ENCODE measurements at regions not wholly inside any gene's neighbourhood (a gene's known extent, or its start where the extent isn't known, plus 50 kb on each side); places are given as distances from the start of the nearest gene placed in this dataset.
A peak's percentile ranks its signal among the peaks of the same experiment; 100 is the strongest.

DNA sequence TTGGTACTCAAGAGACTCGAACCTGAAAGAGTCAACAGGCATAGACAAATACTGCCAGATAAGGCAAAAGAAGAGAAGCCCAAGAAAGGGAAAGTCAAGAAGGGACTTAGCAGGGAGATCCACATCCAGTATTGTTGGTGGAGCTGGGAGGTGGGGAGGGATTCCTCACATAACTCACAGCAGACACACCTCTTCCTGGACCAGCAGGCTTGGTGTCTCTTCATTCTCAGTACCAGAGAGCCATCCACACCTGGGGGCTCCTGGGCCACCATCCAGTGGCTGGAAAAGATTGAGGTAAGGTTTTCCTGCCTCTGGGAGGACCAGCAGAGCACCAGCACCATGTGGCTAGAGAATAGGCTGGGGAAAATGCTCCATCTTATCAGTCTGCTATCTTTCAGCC is 161.6 kb upstream of the SESN3 start:
- H3K4me2 ChIP-seq: no peak overlapping the region
- no peaks in the 10 kb centered on the region for H3K36me3 ChIP-seq (replicated peaks; ENCODE audit: insufficient read depth, low read depth)
- no peaks in the 10 kb centered on the region for H3K27me3 ChIP-seq
- H3K27ac ChIP-seq: no peak overlapping the region
- no peak overlapping the region for H2AFZ ChIP-seq
- TF ChIP-seq EZH2phosphoT487 (IDR thresholded peaks at IDR 0.05; ENCODE audit: low read depth, severe bottlenecking, unreplicated experiment): no peak
- TF ChIP-seq EZH2 (IDR thresholded peaks at IDR 0.05; ENCODE audit: borderline replicate concordance): no peak
- no peak for TF ChIP-seq CTCF (IDR thresholded peaks at IDR 0.05; ENCODE audit: poor library complexity)
- no peak overlapping the region for H3K4me3 ChIP-seq
- H3K9me2 ChIP-seq (replicated peaks; ENCODE audit: insufficient read depth): no peaks in the 10 kb centered on the region
- no peaks in the 10 kb centered on the region for H3K9me3 ChIP-seq (ENCODE audit: low read depth)
- DNase-seq (ENCODE audit: low spot score): no peak
- no peaks in the 10 kb centered on the region for H3K79me2 ChIP-seq
- 76% methylated on average over 1 of the region's 1 CpG for WGBS (ENCODE audit: low lambda C conversion rate, missing lambda C conversion rate)
- H4K20me1 ChIP-seq (ENCODE audit: insufficient read depth, poor library complexity, severe bottlenecking): no peaks in the 10 kb centered on the region
- H3K4me1 ChIP-seq (ENCODE audit: insufficient read depth): peaks cover 3% of the 10 kb centered on the region

DNA sequence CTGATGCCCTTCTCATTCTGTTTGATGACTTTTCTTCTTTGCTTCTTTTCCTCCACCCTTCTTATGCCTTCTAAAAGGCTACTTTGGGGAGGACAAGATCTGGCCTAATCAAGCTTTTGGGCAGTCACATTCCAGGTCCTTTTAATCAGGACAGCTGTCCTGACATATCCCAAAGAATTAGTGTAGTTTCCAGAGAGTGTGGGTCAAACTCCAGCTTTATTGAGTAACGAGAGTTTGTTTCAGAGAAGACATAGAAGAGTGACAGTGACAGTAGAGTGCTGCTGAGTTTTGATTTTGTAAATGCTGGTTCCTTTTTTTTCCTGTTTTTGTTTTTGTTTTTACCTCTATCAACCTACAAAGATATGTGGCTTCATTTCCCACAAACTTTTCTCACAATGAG is 158.4 kb upstream of the SESN3 start:
- WGBS (ENCODE audit: low lambda C conversion rate, missing lambda C conversion rate): 74% methylated on average over 1 of the region's 1 CpG
- H3K9me2 ChIP-seq (replicated peaks; ENCODE audit: insufficient read depth): no peaks in the 10 kb centered on the region

DNA sequence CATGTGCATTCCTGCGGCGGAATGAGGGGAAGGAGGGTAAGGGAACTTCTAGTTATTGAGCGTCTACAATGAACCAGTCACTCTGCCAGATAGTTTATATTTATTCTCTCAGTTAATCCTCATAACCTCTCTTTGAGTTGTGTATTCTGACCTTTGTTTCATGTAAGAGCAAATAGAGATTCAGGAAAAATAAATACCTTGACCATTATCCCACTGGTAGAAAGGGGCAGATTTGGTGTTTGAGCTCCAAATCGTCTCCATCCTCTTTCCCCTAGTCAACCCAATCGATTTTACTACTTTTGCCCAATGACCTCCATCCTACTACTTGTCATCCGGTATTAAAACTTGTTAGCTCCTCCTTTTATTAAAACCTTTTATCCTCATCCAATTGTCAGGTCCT is 157.1 kb upstream of the SESN3 start:
- H3K9me3 ChIP-seq (ENCODE audit: low read depth): no peaks in the 10 kb centered on the region
- H3K4me1 ChIP-seq (ENCODE audit: insufficient read depth): peaks cover 3% of the 10 kb centered on the region
- H2AFZ ChIP-seq: no peak overlapping the region
- H4K20me1 ChIP-seq (ENCODE audit: insufficient read depth, poor library complexity, severe bottlenecking): no peaks in the 10 kb centered on the region
- peak overlapping the region; percentile 24 for H3K27ac ChIP-seq
- TF ChIP-seq CTCF (IDR thresholded peaks at IDR 0.05; ENCODE audit: poor library complexity): no peak
- no peak for TF ChIP-seq EZH2 (IDR thresholded peaks at IDR 0.05; ENCODE audit: borderline replicate concordance)
- TF ChIP-seq EZH2phosphoT487 (IDR thresholded peaks at IDR 0.05; ENCODE audit: low read depth, severe bottlenecking, unreplicated experiment): no peak
- no peak overlapping the region for H3K4me2 ChIP-seq
- H3K79me2 ChIP-seq: no peaks in the 10 kb centered on the region
- 88% methylated on average over 6 of the region's 6 CpGs for WGBS (ENCODE audit: low lambda C conversion rate, missing lambda C conversion rate)
- no peaks in the 10 kb centered on the region for H3K27me3 ChIP-seq
- no peak for DNase-seq (ENCODE audit: low spot score)
- no peaks in the 10 kb centered on the region for H3K9me2 ChIP-seq (replicated peaks; ENCODE audit: insufficient read depth)
- H3K4me3 ChIP-seq: no peak overlapping the region
- H3K36me3 ChIP-seq (replicated peaks; ENCODE audit: insufficient read depth, low read depth): no peaks in the 10 kb centered on the region

More for the DNA sequence above, 158.4 kb upstream of the SESN3 start:
- H3K27ac ChIP-seq: no peak overlapping the region
- no peaks in the 10 kb centered on the region for H3K27me3 ChIP-seq
- H3K4me2 ChIP-seq: no peak overlapping the region
- H3K4me1 ChIP-seq (ENCODE audit: insufficient read depth): peaks cover 3% of the 10 kb centered on the region
- H3K9me3 ChIP-seq (ENCODE audit: low read depth): no peaks in the 10 kb centered on the region
- DNase-seq (ENCODE audit: low spot score): no peak
- H3K4me3 ChIP-seq: no peak overlapping the region
- no peaks in the 10 kb centered on the region for H4K20me1 ChIP-seq (ENCODE audit: insufficient read depth, poor library complexity, severe bottlenecking)
- TF ChIP-seq EZH2 (IDR thresholded peaks at IDR 0.05; ENCODE audit: borderline replicate concordance) (no peak), CTCF (IDR thresholded peaks at IDR 0.05; ENCODE audit: poor library complexity) (no peak), EZH2phosphoT487 (IDR thresholded peaks at IDR 0.05; ENCODE audit: low read depth, severe bottlenecking, unreplicated experiment) (no peak)
- H3K79me2 ChIP-seq: no peaks in the 10 kb centered on the region
- no peaks in the 10 kb centered on the region for H3K36me3 ChIP-seq (replicated peaks; ENCODE audit: insufficient read depth, low read depth)
- no peak overlapping the region for H2AFZ ChIP-seq

DNA sequence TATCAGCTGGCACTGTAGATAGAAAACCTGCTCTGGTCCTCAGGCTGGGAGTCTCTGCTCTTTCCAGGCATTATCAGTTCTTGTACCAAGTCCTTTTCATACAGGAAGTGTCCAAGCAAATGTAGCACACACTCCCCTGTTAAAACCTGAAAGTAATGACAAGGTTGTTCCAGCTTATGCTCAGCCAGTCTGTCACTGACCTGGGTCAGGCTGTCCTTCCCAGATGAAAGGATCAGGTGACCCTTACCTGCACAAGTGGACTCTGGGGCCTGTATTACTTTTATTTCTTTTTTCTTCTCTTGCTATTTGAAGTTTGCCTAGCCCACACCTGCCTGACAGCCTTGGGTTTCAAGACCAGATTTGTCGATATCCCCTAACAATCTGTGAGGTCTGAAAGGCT is 156.3 kb upstream of the SESN3 start:
- TF ChIP-seq EZH2phosphoT487 (IDR thresholded peaks at IDR 0.05; ENCODE audit: low read depth, severe bottlenecking, unreplicated experiment): no peak
- no peak for TF ChIP-seq EZH2 (IDR thresholded peaks at IDR 0.05; ENCODE audit: borderline replicate concordance)
- no peak for TF ChIP-seq CTCF (IDR thresholded peaks at IDR 0.05; ENCODE audit: poor library complexity)
- Histone ChIP-seq H2AFZ (peak overlapping the region; percentile 13), H3K9me3 (ENCODE audit: low read depth) (no peaks in the 10 kb centered on the region), H3K9me2 (replicated peaks; ENCODE audit: insufficient read depth) (no peaks in the 10 kb centered on the region), H3K4me2 (no peak overlapping the region), H4K20me1 (ENCODE audit: insufficient read depth, poor library complexity, severe bottlenecking) (no peaks in the 10 kb centered on the region), H3K4me1 (ENCODE audit: insufficient read depth) (peaks cover 3% of the 10 kb centered on the region), H3K79me2 (no peaks in the 10 kb centered on the region), H3K27me3 (no peaks in the 10 kb centered on the region), H3K27ac (peak overlapping the region; percentile 24), H3K36me3 (replicated peaks; ENCODE audit: insufficient read depth, low read depth) (no peaks in the 10 kb centered on the region), H3K4me3 (no peak overlapping the region)
- 91% methylated on average over 1 of the region's 1 CpG for WGBS (ENCODE audit: low lambda C conversion rate, missing lambda C conversion rate)
- no peak for DNase-seq (ENCODE audit: low spot score)
